NOMO-1 treated with dmso at 0.1 percent for 144 hours (cell line): ENCODE measurements at regions not wholly inside any gene's neighbourhood (a gene's known extent, or its start where the extent isn't known, plus 50 kb on each side); places are given as distances from the start of the nearest gene placed in this dataset.
"Not testable (repeated sequence)": the region's sequence is repeated elsewhere in the genome, so short reads cannot be mapped to it uniquely, and the experiment has no call there.

Experiments used
- DNase-seq: peaks from one replicate; lab custom pipeline; 2025; ENCODE audit not compliant: unreplicated experiment; lab: John Stamatoyannopoulos, UW

GRCh38 chr5:142222225-142222865 lies 102.5 kb downstream of the SPRY4 start:
- peak; percentile 83 for DNase-seq

DNA sequence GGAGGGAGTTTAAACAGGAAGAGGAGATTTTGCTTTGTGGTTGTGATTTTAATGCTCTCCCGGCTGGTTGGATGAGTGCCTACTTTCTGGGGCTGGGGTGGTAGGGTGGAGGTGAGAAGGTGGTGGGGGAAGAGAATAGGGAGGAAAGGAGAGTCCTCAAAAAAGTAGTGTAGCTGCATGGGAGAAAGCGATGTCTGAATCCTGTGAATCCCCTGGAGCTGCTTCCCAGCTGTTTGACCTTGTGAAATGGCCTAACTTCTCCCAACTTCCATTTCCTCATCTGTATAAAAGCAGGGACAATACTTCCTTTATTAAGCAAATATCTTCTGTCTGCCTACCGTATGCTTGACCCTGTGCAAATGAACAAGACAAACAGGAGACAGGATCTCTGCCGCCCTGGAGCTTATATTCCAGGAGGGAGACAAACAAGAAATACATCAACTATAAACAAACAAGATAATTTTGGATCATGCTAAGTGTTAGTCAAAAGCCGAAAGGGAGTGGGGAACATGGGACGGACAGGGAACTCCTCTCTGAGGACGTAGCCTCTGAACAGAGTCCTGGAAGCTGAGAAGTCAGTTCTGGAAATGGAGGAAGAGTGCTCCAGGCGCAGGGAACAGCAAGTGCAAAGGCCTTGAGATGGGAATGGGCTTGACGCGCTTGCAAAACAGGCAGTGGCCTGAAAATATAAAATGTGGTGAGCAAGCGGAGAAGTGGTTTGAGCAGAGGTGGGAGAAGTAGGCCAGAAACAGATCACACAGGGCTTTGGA lies 103.5 kb downstream of the SPRY4 start:
- no peak for DNase-seq

- no peak for DNase-seq
These were observed 105.7 kb downstream of the SPRY4 start for GRCh38 chr5:142219146-142219545.

DNA sequence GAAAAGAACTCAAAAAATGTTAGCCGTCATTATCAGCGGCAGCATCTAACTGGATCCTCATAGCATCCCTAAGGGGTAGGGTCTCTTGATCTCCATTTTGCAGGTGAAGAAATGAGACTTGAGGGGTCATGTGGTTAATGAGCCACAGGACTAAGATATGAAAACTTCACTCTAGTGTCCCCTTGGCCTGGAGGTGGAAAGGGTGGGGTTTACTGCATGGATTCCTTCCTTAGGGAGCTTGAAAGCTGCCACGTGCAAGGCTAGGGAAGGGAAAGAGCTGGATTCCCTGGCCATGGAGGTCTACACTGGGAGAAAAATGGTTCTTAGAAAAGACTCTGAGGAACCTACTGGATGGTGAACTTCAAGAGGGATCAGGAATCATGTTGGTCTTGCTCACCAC lies 107.9 kb downstream of the SPRY4 start:
- DNase-seq: no peak

DNA sequence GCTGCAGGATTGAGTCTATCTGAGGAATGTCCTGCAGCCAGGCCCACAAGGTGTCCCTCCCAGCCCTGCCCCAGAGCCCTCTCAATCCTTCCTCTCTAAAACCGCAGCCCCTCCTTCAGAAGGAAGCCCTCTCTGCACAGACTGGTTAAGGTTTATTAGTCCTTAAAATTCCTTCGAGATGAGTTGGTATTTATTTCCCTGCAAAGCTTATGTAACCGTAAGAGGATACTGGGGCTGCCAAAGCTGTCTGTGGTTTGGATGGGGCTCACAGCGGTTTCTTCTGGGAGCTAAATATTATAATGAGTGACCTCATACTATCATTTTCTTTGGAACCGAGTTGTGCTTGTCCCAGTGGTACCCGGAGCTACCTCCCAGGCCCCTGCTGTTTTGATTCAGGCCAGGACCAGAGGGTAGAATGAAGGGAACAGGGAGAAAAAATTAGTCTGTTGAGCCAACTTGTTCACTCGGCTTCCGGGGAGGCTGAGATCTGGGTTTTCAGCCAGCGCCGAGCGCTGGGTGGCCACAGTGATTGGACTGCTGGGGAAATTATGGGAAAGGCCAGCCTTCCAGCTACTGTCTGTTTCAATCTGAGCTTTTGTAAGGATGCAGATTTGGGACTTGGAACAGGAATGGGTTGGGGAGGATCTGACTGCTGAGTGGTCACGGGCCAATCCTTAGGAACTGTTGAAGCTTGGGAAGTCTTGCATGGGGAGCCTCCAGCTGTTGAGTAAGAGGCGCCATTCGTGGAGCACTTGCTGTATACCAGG lies 107.5 kb downstream of the NDFIP1 start:
- peak; percentile 2 for DNase-seq

DNA sequence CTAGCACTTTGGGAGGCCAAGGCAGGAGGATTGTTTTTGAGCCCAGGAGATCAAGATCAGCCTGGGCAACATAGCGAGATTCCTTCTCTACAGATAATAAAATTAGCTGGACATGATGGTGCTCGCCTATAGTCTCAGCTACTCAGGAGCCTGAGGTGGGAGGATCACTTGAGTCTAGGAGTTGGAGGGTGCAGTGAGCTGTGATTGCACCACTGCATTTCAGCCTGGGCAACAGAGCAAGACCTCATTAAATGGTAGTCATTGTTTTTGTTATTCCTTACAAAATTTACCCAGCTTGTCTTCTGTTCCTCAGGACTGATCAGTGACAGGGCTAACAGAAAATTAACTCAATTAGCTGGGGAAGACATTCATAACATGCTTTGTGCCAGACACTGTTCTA lies 104.5 kb downstream of the NDFIP1 start:
- DNase-seq: no peak

- no peak for DNase-seq
These were observed 103.3 kb downstream of the NDFIP1 start for GRCh38 chr5:142211918-142212317.

- DNase-seq: no peak
These were observed 102.4 kb downstream of the NDFIP1 start for GRCh38 chr5:142210864-142211412.

- no peak for DNase-seq
These were observed 101.4 kb downstream of the NDFIP1 start for GRCh38 chr5:142210011-142210410.

- DNase-seq: no peak
These were observed 100.3 kb downstream of the NDFIP1 start for GRCh38 chr5:142208777-142209312.

DNA sequence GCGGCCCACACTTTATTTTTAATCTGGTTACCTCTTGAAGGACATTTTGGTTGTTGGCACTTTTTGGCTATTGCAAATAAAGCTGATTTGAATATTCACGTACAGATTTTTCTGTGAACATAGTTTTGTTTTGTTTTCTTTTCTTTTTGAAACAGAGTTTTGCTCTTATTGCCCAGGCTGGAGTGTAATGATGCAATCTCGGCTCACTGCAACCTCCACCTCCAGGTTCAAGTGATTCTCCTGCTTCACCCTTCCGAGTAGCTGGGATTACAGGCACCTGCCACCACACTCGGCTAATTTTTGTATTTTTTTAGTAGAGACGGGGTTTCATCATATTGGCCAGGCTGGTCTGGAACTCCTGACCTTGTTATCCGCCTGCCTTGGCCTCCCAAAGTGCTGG lies 99.7 kb downstream of the NDFIP1 start:
- DNase-seq: not testable (repeated sequence)

DNA sequence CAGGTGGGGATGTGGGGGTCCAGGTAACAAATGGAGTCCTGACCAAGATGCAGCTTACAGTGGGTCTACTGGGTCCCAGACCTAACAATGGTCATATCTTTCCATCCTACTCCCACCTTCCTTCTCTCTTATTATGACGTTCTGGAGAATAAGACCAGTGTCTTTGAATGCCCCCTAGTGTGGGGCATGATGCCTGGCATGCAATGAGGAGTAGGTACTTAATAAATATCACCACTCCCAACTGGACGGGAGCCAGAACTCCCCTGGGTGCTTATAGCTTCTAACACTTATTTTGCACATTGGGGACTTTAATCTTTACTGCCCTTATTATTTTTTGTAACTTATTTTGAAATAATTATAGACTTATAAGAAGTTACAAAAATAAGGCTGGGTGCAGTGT lies 98.2 kb downstream of the NDFIP1 start:
- DNase-seq: no peak

DNA sequence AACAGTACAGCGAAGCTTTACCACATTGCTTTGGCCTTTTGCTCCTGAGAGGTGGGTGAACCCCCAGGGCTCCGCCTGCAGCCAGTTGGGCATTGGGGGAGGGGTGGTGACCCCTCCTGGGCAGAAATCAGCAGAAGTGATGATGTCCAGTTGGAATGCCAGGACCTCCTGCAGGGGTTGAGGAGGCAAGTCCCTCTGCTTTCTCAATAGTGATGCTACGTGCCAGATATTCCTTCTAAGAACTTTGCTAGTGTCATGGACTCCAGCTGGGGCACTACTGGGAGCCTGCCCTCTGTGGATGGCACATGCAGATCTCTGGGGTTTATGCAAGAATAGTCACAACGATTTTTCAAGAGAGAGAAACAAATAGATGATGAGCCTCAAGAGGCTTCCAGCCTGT lies 95.6 kb downstream of the NDFIP1 start:
- no peak for DNase-seq
